ENCODE measurements at regions not wholly inside any gene's neighbourhood (a gene's known extent, or its start where the extent isn't known, plus 50 kb on each side); places are given as distances from the start of the nearest gene placed in this dataset.
"Not testable (repeated sequence)": the region's sequence is repeated elsewhere in the genome, so short reads cannot be mapped to it uniquely, and the experiment has no call there.

GRCh38 chr5:84885485-84886258, 501.0 kb upstream of the EDIL3 start:
- DNase-seq, result peak; percentile 81

GRCh38 chr5:84881737-84882136, 497.1 kb upstream of the EDIL3 start:
- DNase-seq, result no peak

- no peak for DNase-seq
Observed at GRCh38 chr5:84874196-84874595, 489.5 kb upstream of the EDIL3 start.

- DNase-seq, result no peak
Observed at GRCh38 chr5:84872768-84873167, 488.1 kb upstream of the EDIL3 start.

GRCh38 chr5:84870369-84870768, 485.7 kb upstream of the EDIL3 start:
- DNase-seq, result no peak

GRCh38 chr5:84869675-84870074, 485.0 kb upstream of the EDIL3 start:
- no peak for DNase-seq

GRCh38 chr5:84863936-84864335, 479.3 kb upstream of the EDIL3 start:
- DNase-seq, result not testable (repeated sequence)

- no peak for DNase-seq
Observed at GRCh38 chr5:84863020-84863419, 478.3 kb upstream of the EDIL3 start.

GRCh38 chr5:84862132-84862531, 477.5 kb upstream of the EDIL3 start:
- DNase-seq, result no peak

GRCh38 chr5:84861306-84861705, 476.6 kb upstream of the EDIL3 start:
- DNase-seq, result peak; percentile 64

GRCh38 chr5:84859056-84859455, 474.4 kb upstream of the EDIL3 start:
- DNase-seq, result no peak

- DNase-seq, result no peak
Observed at GRCh38 chr5:84831701-84832100, 447.0 kb upstream of the EDIL3 start.

GRCh38 chr5:84830265-84830664, 445.6 kb upstream of the EDIL3 start:
- no peak for DNase-seq

- DNase-seq, result peak; percentile 72
Observed at GRCh38 chr5:84825606-84826005, 440.9 kb upstream of the EDIL3 start.

- no peak for DNase-seq
Observed at GRCh38 chr5:84821924-84822323, 437.2 kb upstream of the EDIL3 start.

GRCh38 chr5:84817953-84818352, 433.3 kb upstream of the EDIL3 start:
- DNase-seq, result no peak

GRCh38 chr5:84816746-84817547, 432.3 kb upstream of the EDIL3 start:
- DNase-seq, result peak; percentile 16

GRCh38 chr5:84816160-84816559, 431.5 kb upstream of the EDIL3 start:
- no peak for DNase-seq

GRCh38 chr5:84805473-84805872, 420.8 kb upstream of the EDIL3 start:
- DNase-seq, result no peak

GRCh38 chr5:84796399-84796798, 411.7 kb upstream of the EDIL3 start:
- DNase-seq, result no peak

- DNase-seq, result no peak
Observed at GRCh38 chr5:84794486-84795035, 409.9 kb upstream of the EDIL3 start.

- no peak for DNase-seq
Observed at GRCh38 chr5:84791730-84792129, 407.1 kb upstream of the EDIL3 start.

GRCh38 chr5:84791138-84791537, 406.5 kb upstream of the EDIL3 start:
- no peak for DNase-seq

- no peak for DNase-seq
Observed at GRCh38 chr5:84790406-84790805, 405.7 kb upstream of the EDIL3 start.

Measured in NCI-H226 (cell line).